ENCODE measurements at regions not wholly inside any gene's neighbourhood (a gene's known extent, or its start where the extent isn't known, plus 50 kb on each side); places are given as distances from the start of the nearest gene placed in this dataset.

GRCh38 chr11:116224154-116224888 lies 548.5 kb downstream of the BUD13 start:
- H3K4me3 Mint-ChIP-seq: no peak overlapping the region
- peaks cover 23 to 26% of the 10 kb centered on the region in 2 donors for H3K27me3 Mint-ChIP-seq (ENCODE audit: low read depth in 2 of 2)
- H3K36me3 Mint-ChIP-seq: no peaks in the 10 kb centered on the region
- H3K27ac Mint-ChIP-seq: no peak overlapping the region
- Histone ChIP-seq H3K27me3 (ENCODE audit: control insufficient read depth, insufficient read depth, low read length) (no peaks in the 10 kb centered on the region), H3K9me3 (ENCODE audit: control insufficient read depth, insufficient read depth, low read length) (no peaks in the 10 kb centered on the region), H3K36me3 (ENCODE audit: control insufficient read depth, insufficient read depth, low read length) (no peaks in the 10 kb centered on the region), H3K4me1 (ENCODE audit: control insufficient read depth, insufficient read depth, low read length) (no peaks in the 10 kb centered on the region), H3K27ac (ENCODE audit: low read length) (no peak overlapping the region), H3K4me3 (ENCODE audit: low read length) (no peak overlapping the region)
- DNase-seq (peak; percentile 20 to 46), ATAC-seq (peak in 2 of 3 donors; percentile 25 to 62)
- 47% methylated on average over 9 of the region's 10 CpGs for WGBS (ENCODE audit: insufficient coverage)
- peak; percentile 64 for TF ChIP-seq CTCF (IDR thresholded peaks at IDR 0.05)
- no peaks in the 10 kb centered on the region for H3K9me3 Mint-ChIP-seq
- intact Hi-C loops (cut with micrococcal nuclease): no loop called here
- no peaks in the 10 kb centered on the region for H3K4me1 Mint-ChIP-seq

DNA sequence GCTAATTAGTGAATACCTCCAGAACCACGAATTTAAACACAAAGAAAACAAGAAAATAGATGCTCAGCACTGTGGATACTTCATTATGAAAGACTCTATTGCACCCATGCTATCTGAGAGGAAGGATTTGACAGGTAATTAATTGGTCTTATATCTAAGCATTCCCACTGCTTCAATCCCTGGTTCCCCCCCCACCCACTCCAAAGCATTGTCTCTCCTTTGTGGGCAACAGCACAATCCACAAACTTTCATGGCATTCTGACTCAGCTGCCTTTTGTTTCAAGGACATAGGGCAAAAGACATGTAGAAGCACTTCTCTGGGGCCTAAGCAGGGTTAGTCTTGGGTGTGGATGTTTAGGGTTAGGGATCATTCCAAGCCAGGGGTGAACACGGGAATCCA lies 551.4 kb downstream of the BUD13 start:
- intact Hi-C loops (cut with micrococcal nuclease): no loop called here
- no peak overlapping the region for H3K4me3 Mint-ChIP-seq
- no peaks in the 10 kb centered on the region for H3K4me1 Mint-ChIP-seq
- H3K27ac Mint-ChIP-seq: no peak overlapping the region
- no peaks in the 10 kb centered on the region for H3K36me3 Mint-ChIP-seq
- H3K27me3 ChIP-seq (ENCODE audit: control insufficient read depth, insufficient read depth, low read length): no peaks in the 10 kb centered on the region
- DNase-seq (no peak), ATAC-seq (no peak)
- no peaks in the 10 kb centered on the region for H3K36me3 ChIP-seq (ENCODE audit: control insufficient read depth, insufficient read depth, low read length)
- no peak overlapping the region for H3K4me3 ChIP-seq (ENCODE audit: low read length)
- peaks cover 16 to 26% of the 10 kb centered on the region in 2 donors for H3K27me3 Mint-ChIP-seq (ENCODE audit: low read depth in 2 of 2)
- no peak for TF ChIP-seq CTCF (IDR thresholded peaks at IDR 0.05)
- H3K4me1 ChIP-seq (ENCODE audit: control insufficient read depth, insufficient read depth, low read length): no peaks in the 10 kb centered on the region
- no peaks in the 10 kb centered on the region for H3K9me3 ChIP-seq (ENCODE audit: control insufficient read depth, insufficient read depth, low read length)
- H3K27ac ChIP-seq (ENCODE audit: low read length): no peak overlapping the region
- 83% methylated on average over 1 of the region's 2 CpGs for WGBS (ENCODE audit: insufficient coverage)
- no peaks in the 10 kb centered on the region for H3K9me3 Mint-ChIP-seq

DNA sequence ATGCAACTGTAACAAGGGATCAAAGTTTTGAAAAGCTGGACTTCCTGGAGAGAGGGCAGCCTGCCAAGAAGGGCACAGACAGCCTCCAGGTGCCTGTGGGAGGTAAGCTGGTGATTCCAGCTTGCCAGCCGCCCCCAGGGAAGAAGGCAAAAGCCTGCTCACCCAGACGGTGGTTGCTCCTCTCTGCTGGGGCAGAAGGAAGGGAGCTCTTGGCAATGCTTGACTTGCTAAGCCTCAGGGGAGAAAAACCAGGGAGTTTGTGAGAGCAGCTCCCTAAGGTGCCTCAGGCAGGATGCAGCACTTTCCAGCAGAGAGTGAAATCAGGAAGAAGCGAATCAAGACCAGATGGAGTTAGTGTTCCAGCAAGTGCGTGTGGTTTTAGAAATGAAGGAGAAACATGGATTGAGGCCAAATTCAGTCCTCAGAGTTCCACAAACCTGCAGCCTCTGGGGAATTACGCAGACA lies 553.6 kb downstream of the BUD13 start:
- no peaks in the 10 kb centered on the region for H3K36me3 ChIP-seq (ENCODE audit: control insufficient read depth, insufficient read depth, low read length)
- 75% methylated on average over 5 of the region's 5 CpGs for WGBS (ENCODE audit: insufficient coverage)

More for the DNA sequence above, 553.6 kb downstream of the BUD13 start:
- peaks cover 14 to 19% of the 10 kb centered on the region in 2 donors for H3K27me3 Mint-ChIP-seq (ENCODE audit: low read depth in 2 of 2)
- H3K36me3 Mint-ChIP-seq: no peaks in the 10 kb centered on the region
- Histone ChIP-seq H3K4me1 (ENCODE audit: control insufficient read depth, insufficient read depth, low read length) (no peaks in the 10 kb centered on the region), H3K9me3 (ENCODE audit: control insufficient read depth, insufficient read depth, low read length) (no peaks in the 10 kb centered on the region), H3K4me3 (ENCODE audit: low read length) (no peak overlapping the region), H3K27me3 (ENCODE audit: control insufficient read depth, insufficient read depth, low read length) (no peaks in the 10 kb centered on the region), H3K27ac (ENCODE audit: low read length) (no peak overlapping the region)
- TF ChIP-seq CTCF (IDR thresholded peaks at IDR 0.05): no peak
- no peak for DNase-seq
- intact Hi-C loops (cut with micrococcal nuclease): loop anchor here (5.0 kb wide), 1 partner anchor 473 kb away; no protein-coding TSS in a partner anchor
- no peaks in the 10 kb centered on the region for H3K9me3 Mint-ChIP-seq
- H3K4me1 Mint-ChIP-seq: no peaks in the 10 kb centered on the region
- no peak for ATAC-seq
- H3K4me3 Mint-ChIP-seq: no peak overlapping the region
- no peak overlapping the region for H3K27ac Mint-ChIP-seq
